HuH-7 (cell line): ENCODE measurements at regions not wholly inside any gene's neighbourhood (a gene's known extent, or its start where the extent isn't known, plus 50 kb on each side); places are given as distances from the start of the nearest gene placed in this dataset.

Experiments
- DNase-seq: peaks from one replicate; pipeline ENCODE4 v3.0.0; 2011; ENCODE audit warnings: low spot score

- no peak for DNase-seq
These were observed 171.6 kb upstream of the PDZRN3 start for GRCh38 chr3:73796382-73796781.

GRCh38 chr3:73791356-73791755, 166.6 kb upstream of the PDZRN3 start:
- DNase-seq: no peak

GRCh38 chr3:73789825-73790444, 165.2 kb upstream of the PDZRN3 start:
- DNase-seq: no peak

- DNase-seq: no peak
These were observed 162.9 kb upstream of the PDZRN3 start for GRCh38 chr3:73787620-73788019.

GRCh38 chr3:73786998-73787397, 162.3 kb upstream of the PDZRN3 start:
- no peak for DNase-seq

- DNase-seq: no peak
These were observed 161.6 kb upstream of the PDZRN3 start for GRCh38 chr3:73786321-73786807.

- no peak for DNase-seq
These were observed 160.1 kb upstream of the PDZRN3 start for GRCh38 chr3:73784686-73785392.

- DNase-seq: no peak
These were observed 159.1 kb upstream of the PDZRN3 start for GRCh38 chr3:73783811-73784210.

GRCh38 chr3:73781541-73781940, 156.8 kb upstream of the PDZRN3 start:
- no peak for DNase-seq

GRCh38 chr3:73774645-73775044, 149.9 kb upstream of the PDZRN3 start:
- no peak for DNase-seq

- DNase-seq: no peak
These were observed 148.5 kb upstream of the PDZRN3 start for GRCh38 chr3:73773233-73773632.

GRCh38 chr3:73772076-73772886, 147.5 kb upstream of the PDZRN3 start:
- DNase-seq: no peak

GRCh38 chr3:73768524-73769308, 144.0 kb upstream of the PDZRN3 start:
- DNase-seq: no peak

GRCh38 chr3:73766599-73767381, 142.0 kb upstream of the PDZRN3 start:
- no peak for DNase-seq

GRCh38 chr3:73765878-73766545, 141.3 kb upstream of the PDZRN3 start:
- DNase-seq: no peak

- DNase-seq: no peak
These were observed 138.1 kb upstream of the PDZRN3 start for GRCh38 chr3:73762855-73763254.

GRCh38 chr3:73759297-73759711, 134.6 kb upstream of the PDZRN3 start:
- DNase-seq: no peak

- no peak for DNase-seq
These were observed 132.8 kb upstream of the PDZRN3 start for GRCh38 chr3:73757536-73757935.

- no peak for DNase-seq
These were observed 129.2 kb upstream of the PDZRN3 start for GRCh38 chr3:73753985-73754384.

GRCh38 chr3:73752338-73752737, 127.6 kb upstream of the PDZRN3 start:
- DNase-seq: no peak

GRCh38 chr3:73746623-73747022, 121.9 kb upstream of the PDZRN3 start:
- no peak for DNase-seq
